PC-3 (cell line): ENCODE measurements at regions not wholly inside any gene's neighbourhood (a gene's known extent, or its start where the extent isn't known, plus 50 kb on each side); places are given as distances from the start of the nearest gene placed in this dataset.

Experiments used
- ATAC-seq: fragments of 200-7000 bp; cut with Tn5 transposase; 2 replicates; pipeline ENCODE4 v1.9.1; 2020; ENCODE audit warnings: mild to moderate bottlenecking, moderate library complexity
- BruUV-seq: library from RNA; stranded (reverse); fragments of 400-500 nt; replicated peaks from 2 replicates; lab custom pipeline; 2021; lab: Mats Ljungman, UMichigan
- CTCF ChIA-PET: fragments of 300-600 bp; sonication (Branson Sonifier 250); formaldehyde crosslinking; loops from one replicate; lab custom pipeline; 2022; ENCODE audit warnings: antibody characterized with exemption; lab: Charles Lee
- POLR2A ChIA-PET: fragments of 300-600 bp; sonication (Branson Sonifier 250); formaldehyde crosslinking; loops from one replicate; lab custom pipeline; 2022; ENCODE audit warnings: antibody characterized with exemption; ENCODE audit not compliant: unreplicated experiment; lab: Charles Lee
- DNase-seq: peaks from one replicate; pipeline ENCODE4 v3.0.0-alpha.2; 2015
- H2AFZ ChIP-seq: fragments of 300-600 bp; sonication (generic); 2 replicates; pipeline ENCODE4 v1.6.0; 2016; ENCODE audit warnings: antibody characterized with exemption, low read length
- H3F3A ChIP-seq: fragments of 300-600 bp; sonication (generic); one replicate; pipeline ENCODE4 v1.6.0; 2017; ENCODE audit warnings: antibody characterized with exemption, low read length, control low read depth, mild to moderate bottlenecking; ENCODE audit not compliant: unreplicated experiment
- H3K27ac ChIP-seq: fragments of 300-600 bp; sonication (generic); 2 replicates; pipeline ENCODE4 v1.5.1; 2016; ENCODE audit warnings: mild to moderate bottlenecking, low read length
- H3K27me3 ChIP-seq: fragments of 300-600 bp; sonication (generic); 2 replicates; pipeline ENCODE4 v1.6.1; 2016; ENCODE audit warnings: low read length, mixed read lengths
- H3K36me3 ChIP-seq: fragments of 300-600 bp; sonication (generic); 2 replicates; pipeline ENCODE4 v1.6.1; 2016; ENCODE audit warnings: low read depth, mixed run types, low read length, mixed read lengths
- H3K4me1 ChIP-seq: fragments of 300-600 bp; sonication (generic); 2 replicates; pipeline ENCODE4 v1.5.1; 2016; ENCODE audit warnings: low read length; ENCODE audit not compliant: insufficient read depth
- H3K4me2 ChIP-seq: fragments of 300-600 bp; sonication (generic); 2 replicates; pipeline ENCODE4 v1.6.0; 2016; ENCODE audit warnings: low read length
- H3K4me3 ChIP-seq: fragments of 300-600 bp; sonication (generic); 2 replicates; pipeline ENCODE4 v1.5.1; 2016; ENCODE audit warnings: mild to moderate bottlenecking, low read length, mixed read lengths
- H3K79me2 ChIP-seq: fragments of 300-600 bp; sonication (generic); 2 replicates; pipeline ENCODE4 v1.6.1; 2017; ENCODE audit warnings: low read length, mixed read lengths
- H3K9ac ChIP-seq: fragments of 300-600 bp; sonication (generic); 2 replicates; pipeline ENCODE4 v1.6.0; 2016; ENCODE audit warnings: mild to moderate bottlenecking, low read length
- H3K9me2 ChIP-seq: fragments of 300-600 bp; sonication (generic); replicated peaks from 2 replicates; pipeline ENCODE4 v1.6.1; 2016; ENCODE audit warnings: mixed run types, low read length, mixed read lengths
- H3K9me3 ChIP-seq: fragments of 300-600 bp; sonication (generic); 2 replicates; pipeline ENCODE4 v1.6.1; 2016; ENCODE audit warnings: low read length, mixed read lengths
- H4K20me1 ChIP-seq: fragments of 300-600 bp; sonication (generic); 2 replicates; pipeline ENCODE4 v1.6.1; 2016; ENCODE audit warnings: low read length, mixed read lengths
- CTCF ChIP-seq: fragments of 300-600 bp; sonication (generic); conservative IDR thresholded peaks from 2 replicates; pipeline ENCODE4 v1.5.1; 2017; ENCODE audit warnings: antibody characterized with exemption, low read depth, mild to moderate bottlenecking, low read length
- EZH2 ChIP-seq: fragments of 300-600 bp; sonication (generic); IDR thresholded peaks from one replicate; pipeline ENCODE4 v1.6.1; 2017; ENCODE audit warnings: antibody characterized with exemption, mild to moderate bottlenecking, low read length; ENCODE audit not compliant: unreplicated experiment
- EZH2phosphoT487 ChIP-seq: fragments of 300-600 bp; sonication (generic); IDR thresholded peaks from 2 replicates; pipeline ENCODE4 v1.6.1; 2018; ENCODE audit warnings: mild to moderate bottlenecking, antibody characterized with exemption, low read length, borderline replicate concordance
- intact Hi-C: fragments of 100-400 bp; cut with micrococcal nuclease; formaldehyde crosslinking; loops from 2 replicates; pipeline ENCODE4 v1.9.0; 2023

- ATAC-seq: no peak
- Histone ChIP-seq H3K9ac (no peak overlapping the region), H4K20me1 (no peaks in the 10 kb centered on the region), H3F3A (no peaks in the 10 kb centered on the region), H3K27ac (no peak overlapping the region), H3K4me3 (no peak overlapping the region), H3K79me2 (no peaks in the 10 kb centered on the region), H3K27me3 (0 out of 2 replicates have a peak, but pooled peaks cover 5% of the 10 kb centered on the region), H3K9me3 (no peaks in the 10 kb centered on the region), H3K9me2 (no peaks in the 10 kb centered on the region), H3K4me1 (no peaks in the 10 kb centered on the region), H2AFZ (no peak overlapping the region), H3K36me3 (no peaks in the 10 kb centered on the region), H3K4me2 (no peak overlapping the region)
- no peak for TF ChIP-seq EZH2
- TF ChIP-seq CTCF: no peak
- TF ChIP-seq EZH2phosphoT487: no peak
- CTCF ChIA-PET: no interaction called here
- POLR2A ChIA-PET: no interaction called here
- DNase-seq: no peak
- no TSS peak for BruUV-seq
- intact Hi-C loops: no loop called here
Observed at GRCh38 chr5:29992248-29992647, 1201.2 kb upstream of the CDH6 start.

- H3K27ac ChIP-seq: no peak overlapping the region
- POLR2A ChIA-PET: no interaction called here
Observed at GRCh38 chr5:29990681-29991080, 1202.8 kb upstream of the CDH6 start.

GRCh38 chr5:29984156-29984540 is 1209.3 kb upstream of the CDH6 start:
- Histone ChIP-seq H3K9ac (no peak overlapping the region), H4K20me1 (no peaks in the 10 kb centered on the region), H3K4me3 (no peak overlapping the region), H3K9me3 (no peaks in the 10 kb centered on the region), H3K79me2 (no peaks in the 10 kb centered on the region), H3F3A (no peaks in the 10 kb centered on the region), H3K27me3 (no peaks in the 10 kb centered on the region), H3K9me2 (no peaks in the 10 kb centered on the region), H3K4me2 (no peak overlapping the region), H3K36me3 (no peaks in the 10 kb centered on the region), H3K4me1 (no peaks in the 10 kb centered on the region), H3K27ac (no peak overlapping the region), H2AFZ (no peak overlapping the region)
- CTCF ChIA-PET: no interaction called here
- POLR2A ChIA-PET: no interaction called here
- intact Hi-C loops: no loop called here
- no peak for ATAC-seq
- BruUV-seq: no TSS peak
- DNase-seq: no peak
- TF ChIP-seq EZH2 (no peak), CTCF (no peak)

More at GRCh38 chr5:29990681-29991080, 1202.8 kb upstream of the CDH6 start:
- H3F3A ChIP-seq: no peaks in the 10 kb centered on the region
- no peaks in the 10 kb centered on the region for H4K20me1 ChIP-seq
- intact Hi-C loops: no loop called here
- CTCF ChIA-PET: no interaction called here
- no peak for TF ChIP-seq CTCF
- no peak for TF ChIP-seq EZH2phosphoT487
- no peak for TF ChIP-seq EZH2
- H3K27me3 ChIP-seq: 0 out of 2 replicates have a peak, but pooled peaks cover 5% of the 10 kb centered on the region
- no peak overlapping the region for H3K4me3 ChIP-seq
- H2AFZ ChIP-seq: no peak overlapping the region
- DNase-seq (no peak), ATAC-seq (no peak)
- BruUV-seq: no TSS peak
- no peaks in the 10 kb centered on the region for H3K9me3 ChIP-seq
- H3K9ac ChIP-seq: no peak overlapping the region
- no peak overlapping the region for H3K4me2 ChIP-seq
- H3K36me3 ChIP-seq: no peaks in the 10 kb centered on the region
- no peaks in the 10 kb centered on the region for H3K4me1 ChIP-seq
- no peaks in the 10 kb centered on the region for H3K79me2 ChIP-seq
- no peaks in the 10 kb centered on the region for H3K9me2 ChIP-seq
